ENCODE measurements at regions not wholly inside any gene's neighbourhood (a gene's known extent, or its start where the extent isn't known, plus 50 kb on each side); places are given as distances from the start of the nearest gene placed in this dataset.

- TF ChIP-seq, protein P1, sequence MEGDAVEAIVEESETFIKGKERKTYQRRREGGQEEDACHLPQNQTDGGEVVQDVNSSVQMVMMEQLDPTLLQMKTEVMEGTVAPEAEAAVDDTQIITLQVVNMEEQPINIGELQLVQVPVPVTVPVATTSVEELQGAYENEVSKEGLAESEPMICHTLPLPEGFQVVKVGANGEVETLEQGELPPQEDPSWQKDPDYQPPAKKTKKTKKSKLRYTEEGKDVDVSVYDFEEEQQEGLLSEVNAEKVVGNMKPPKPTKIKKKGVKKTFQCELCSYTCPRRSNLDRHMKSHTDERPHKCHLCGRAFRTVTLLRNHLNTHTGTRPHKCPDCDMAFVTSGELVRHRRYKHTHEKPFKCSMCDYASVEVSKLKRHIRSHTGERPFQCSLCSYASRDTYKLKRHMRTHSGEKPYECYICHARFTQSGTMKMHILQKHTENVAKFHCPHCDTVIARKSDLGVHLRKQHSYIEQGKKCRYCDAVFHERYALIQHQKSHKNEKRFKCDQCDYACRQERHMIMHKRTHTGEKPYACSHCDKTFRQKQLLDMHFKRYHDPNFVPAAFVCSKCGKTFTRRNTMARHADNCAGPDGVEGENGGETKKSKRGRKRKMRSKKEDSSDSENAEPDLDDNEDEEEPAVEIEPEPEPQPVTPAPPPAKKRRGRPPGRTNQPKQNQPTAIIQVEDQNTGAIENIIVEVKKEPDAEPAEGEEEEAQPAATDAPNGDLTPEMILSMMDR (conservative IDR thresholded peaks at IDR 0.05; ENCODE audit: low read depth, low read length), result no peak
- TF ChIP-seq MXI1 (IDR thresholded peaks at IDR 0.05; ENCODE audit: borderline replicate concordance, low read depth, low read length) (no peak), NFE2L2 (IDR thresholded peaks at IDR 0.05; ENCODE audit: low read depth, low read length) (no peak), POLR2A (IDR thresholded peaks at IDR 0.05; ENCODE audit: low read depth, low read length) (no peak), CEBPB (IDR thresholded peaks at IDR 0.05; ENCODE audit: low read depth, low read length) (no peak), RAD21 (IDR thresholded peaks at IDR 0.05; ENCODE audit: low read length) (no peak), MAFK (IDR thresholded peaks at IDR 0.05; ENCODE audit: low read depth, low read length) (no peak)
Observed at GRCh38 chr3:194961149-194961548, 275.5 kb downstream of the FAM43A start.

Measured in IMR-90 (cell line).